DOHH2 (cell line): ENCODE measurements at regions not wholly inside any gene's neighbourhood (a gene's known extent, or its start where the extent isn't known, plus 50 kb on each side); places are given as distances from the start of the nearest gene placed in this dataset.

ENCODE experiments used
- H3F3A ChIP-seq: fragments of 200-600 bp; sonication (generic), shearing (Covaris generic); 2 replicates; pipeline ENCODE4 v1.6.0; 2016; ENCODE audit warnings: antibody characterized with exemption, mild to moderate bottlenecking; ENCODE audit not compliant: control insufficient read depth, insufficient read depth
- H3K27ac ChIP-seq: fragments of 200-600 bp; sonication (generic); 2 replicates; pipeline ENCODE4 v1.5.1; 2014; ENCODE audit warnings: low read depth, mild to moderate bottlenecking, low read length, moderate library complexity
- H3K27me3 ChIP-seq: fragments of 200-600 bp; sonication (generic); 2 replicates; pipeline ENCODE4 v1.6.1; 2014; ENCODE audit warnings: mild to moderate bottlenecking, low read length, mixed read lengths; ENCODE audit not compliant: control insufficient read depth
- H3K36me3 ChIP-seq: fragments of 200-600 bp; sonication (generic); 2 replicates; pipeline ENCODE4 v1.6.1; 2014; ENCODE audit warnings: mild to moderate bottlenecking, low read length, moderate library complexity, mixed read lengths; ENCODE audit not compliant: control insufficient read depth
- H3K4me1 ChIP-seq: fragments of 200-600 bp; sonication (generic); 2 replicates; pipeline ENCODE4 v1.6.1; 2014; ENCODE audit warnings: mild to moderate bottlenecking, low read length, mixed read lengths; ENCODE audit not compliant: control insufficient read depth
- H3K4me2 ChIP-seq: fragments of 200-600 bp; sonication (generic); 2 replicates; pipeline ENCODE4 v1.6.0; 2014; ENCODE audit warnings: mild to moderate bottlenecking, low read length, moderate library complexity
- H3K4me3 ChIP-seq: fragments of 200-600 bp; sonication (generic); 2 replicates; pipeline ENCODE4 v1.5.1; 2014; ENCODE audit warnings: mild to moderate bottlenecking, low read length, mixed read lengths
- H3K79me2 ChIP-seq: fragments of 200-600 bp; sonication (generic); 2 replicates; pipeline ENCODE4 v1.6.1; 2014; ENCODE audit warnings: mild to moderate bottlenecking, low read length, mixed read lengths; ENCODE audit not compliant: control insufficient read depth
- H3K9me2 ChIP-seq: fragments of 200-600 bp; sonication (generic); replicated peaks from 2 replicates; pipeline ENCODE4 v1.6.1; 2014; ENCODE audit warnings: mild to moderate bottlenecking, low read length, mixed read lengths; ENCODE audit not compliant: control insufficient read depth
- H3K9me3 ChIP-seq: fragments of 200-600 bp; sonication (generic); 2 replicates; pipeline ENCODE4 v1.6.1; 2014; ENCODE audit warnings: antibody characterized with exemption, low read length, mixed read lengths; ENCODE audit not compliant: control insufficient read depth, insufficient read depth
- H4K20me1 ChIP-seq: fragments of 200-600 bp; sonication (generic); 2 replicates; pipeline ENCODE4 v1.6.0; 2014; ENCODE audit warnings: low read depth, mild to moderate bottlenecking, antibody characterized with exemption, low read length, moderate library complexity; ENCODE audit not compliant: control insufficient read depth, insufficient read depth
- EZH2phosphoT487 ChIP-seq: fragments of 200-600 bp; sonication (generic); IDR thresholded peaks from 2 replicates; pipeline ENCODE4 v1.6.1; 2017; ENCODE audit warnings: borderline replicate concordance, mild to moderate bottlenecking, antibody characterized with exemption, low read length, moderate library complexity, mixed read lengths
- TF ChIP-seq, protein P1 (sequence below): fragments of 200-600 bp; sonication (generic); IDR thresholded peaks from one replicate; pipeline ENCODE4 v1.5.1; 2014; ENCODE audit warnings: antibody characterized with exemption, mild to moderate bottlenecking, low read depth, low read length; ENCODE audit not compliant: poor library complexity, severe bottlenecking

DNA sequence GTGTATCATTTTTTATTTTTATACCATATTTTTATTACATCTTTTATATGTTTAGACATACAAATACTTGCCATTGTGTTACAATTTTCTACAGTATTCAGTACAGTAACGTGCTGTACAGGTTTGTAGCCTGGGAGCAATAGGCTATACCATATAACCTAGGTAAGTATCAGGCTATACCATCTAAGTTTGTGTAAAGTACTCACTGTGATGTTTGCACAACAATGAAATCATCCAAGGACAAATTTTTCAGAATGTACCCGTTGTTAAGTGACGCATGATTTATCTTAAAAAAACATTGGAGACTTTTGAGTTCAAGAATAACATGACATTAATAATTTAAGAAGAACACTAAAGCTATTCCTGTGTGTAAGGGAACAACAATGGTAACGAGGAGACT lies 96.0 kb upstream of the LEF1 start:
- Histone ChIP-seq H3K27ac (no peak overlapping the region), H3K9me3 (no peaks in the 10 kb centered on the region), H3K4me2 (no peak overlapping the region), H3F3A (no peaks in the 10 kb centered on the region), H3K9me2 (no peaks in the 10 kb centered on the region), H4K20me1 (no peaks in the 10 kb centered on the region), H3K4me3 (no peak overlapping the region), H3K4me1 (no peaks in the 10 kb centered on the region), H3K27me3 (peaks cover 4% of the 10 kb centered on the region; the same call in 1 of the 2 replicates), H3K79me2 (no peaks in the 10 kb centered on the region), H3K36me3 (no peaks in the 10 kb centered on the region)
- TF ChIP-seq, protein P1, sequence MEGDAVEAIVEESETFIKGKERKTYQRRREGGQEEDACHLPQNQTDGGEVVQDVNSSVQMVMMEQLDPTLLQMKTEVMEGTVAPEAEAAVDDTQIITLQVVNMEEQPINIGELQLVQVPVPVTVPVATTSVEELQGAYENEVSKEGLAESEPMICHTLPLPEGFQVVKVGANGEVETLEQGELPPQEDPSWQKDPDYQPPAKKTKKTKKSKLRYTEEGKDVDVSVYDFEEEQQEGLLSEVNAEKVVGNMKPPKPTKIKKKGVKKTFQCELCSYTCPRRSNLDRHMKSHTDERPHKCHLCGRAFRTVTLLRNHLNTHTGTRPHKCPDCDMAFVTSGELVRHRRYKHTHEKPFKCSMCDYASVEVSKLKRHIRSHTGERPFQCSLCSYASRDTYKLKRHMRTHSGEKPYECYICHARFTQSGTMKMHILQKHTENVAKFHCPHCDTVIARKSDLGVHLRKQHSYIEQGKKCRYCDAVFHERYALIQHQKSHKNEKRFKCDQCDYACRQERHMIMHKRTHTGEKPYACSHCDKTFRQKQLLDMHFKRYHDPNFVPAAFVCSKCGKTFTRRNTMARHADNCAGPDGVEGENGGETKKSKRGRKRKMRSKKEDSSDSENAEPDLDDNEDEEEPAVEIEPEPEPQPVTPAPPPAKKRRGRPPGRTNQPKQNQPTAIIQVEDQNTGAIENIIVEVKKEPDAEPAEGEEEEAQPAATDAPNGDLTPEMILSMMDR: no peak
- TF ChIP-seq EZH2phosphoT487: no peak

DNA sequence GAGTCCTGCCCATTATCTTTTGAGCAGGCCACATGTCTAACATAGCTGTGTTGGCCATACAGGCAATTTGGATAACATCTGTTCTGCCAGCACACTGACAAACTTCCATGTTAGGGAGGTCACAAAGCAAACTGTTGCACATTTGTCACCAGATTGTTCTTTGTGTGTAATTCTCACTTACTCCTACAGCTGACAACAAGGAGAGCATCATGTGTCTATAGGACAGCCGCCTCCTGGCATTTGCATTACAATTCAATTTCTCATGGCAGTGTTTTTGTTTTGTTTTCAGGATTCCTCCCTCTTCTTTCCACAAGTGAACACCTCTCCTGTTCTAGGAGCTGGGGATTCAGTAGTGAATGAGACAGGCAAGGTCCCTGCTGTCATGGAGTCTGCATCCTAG lies 94.3 kb upstream of the LEF1 start:
- no peaks in the 10 kb centered on the region for H3K4me1 ChIP-seq
- H3K27ac ChIP-seq: no peak overlapping the region
- no peaks in the 10 kb centered on the region for H3K9me2 ChIP-seq
- no peaks in the 10 kb centered on the region for H3F3A ChIP-seq
- no peaks in the 10 kb centered on the region for H3K36me3 ChIP-seq
- peaks cover 4% of the 10 kb centered on the region; the same call in 1 of the 2 replicates for H3K27me3 ChIP-seq
- H3K9me3 ChIP-seq: no peaks in the 10 kb centered on the region
- H3K4me2 ChIP-seq: no peak overlapping the region
- H4K20me1 ChIP-seq: no peaks in the 10 kb centered on the region
- no peak overlapping the region for H3K4me3 ChIP-seq
- TF ChIP-seq, protein P1: no peak
- TF ChIP-seq EZH2phosphoT487: no peak
- H3K79me2 ChIP-seq: no peaks in the 10 kb centered on the region

DNA sequence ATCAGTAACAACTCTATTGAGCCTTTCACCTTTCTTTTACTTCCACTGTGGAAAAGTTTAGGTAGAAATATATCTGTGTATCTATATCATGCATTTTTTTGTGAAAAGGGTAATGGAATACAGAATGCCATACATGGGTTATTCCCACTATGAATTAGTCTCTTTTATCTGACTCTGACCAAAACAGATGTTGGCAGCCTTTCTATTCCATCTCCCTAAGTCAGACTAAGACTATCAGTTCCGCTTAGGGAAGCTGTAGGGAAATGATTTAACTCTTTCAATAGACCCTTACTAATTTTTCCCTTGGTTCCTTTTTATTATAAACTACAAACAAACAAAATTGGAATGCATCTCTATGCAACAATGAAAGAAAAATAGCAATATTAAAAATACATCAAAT lies 92.3 kb upstream of the LEF1 start:
- H3K27ac ChIP-seq: no peak overlapping the region
- no peaks in the 10 kb centered on the region for H3K9me3 ChIP-seq
- H3K4me3 ChIP-seq: no peak overlapping the region
- H3K79me2 ChIP-seq: no peaks in the 10 kb centered on the region
- H3K4me1 ChIP-seq: no peaks in the 10 kb centered on the region
- H3K36me3 ChIP-seq: no peaks in the 10 kb centered on the region
- no peaks in the 10 kb centered on the region for H3K9me2 ChIP-seq
- H4K20me1 ChIP-seq: no peaks in the 10 kb centered on the region
- H3K27me3 ChIP-seq: peaks cover 4% of the 10 kb centered on the region; the same call in 1 of the 2 replicates
- H3F3A ChIP-seq: no peaks in the 10 kb centered on the region
- no peak overlapping the region for H3K4me2 ChIP-seq
- TF ChIP-seq, protein P1: no peak
- TF ChIP-seq EZH2phosphoT487: no peak
